HG03139 (cell line): ENCODE measurements at regions not wholly inside any gene's neighbourhood (a gene's known extent, or its start where the extent isn't known, plus 50 kb on each side); places are given as distances from the start of the nearest gene placed in this dataset.

ENCODE experiments used
- ATAC-seq: cut with Tn5 transposase; IDR thresholded peaks from one replicate; pipeline ENCODE4 v1.9.1; 2021; ENCODE audit not compliant: unreplicated experiment

DNA sequence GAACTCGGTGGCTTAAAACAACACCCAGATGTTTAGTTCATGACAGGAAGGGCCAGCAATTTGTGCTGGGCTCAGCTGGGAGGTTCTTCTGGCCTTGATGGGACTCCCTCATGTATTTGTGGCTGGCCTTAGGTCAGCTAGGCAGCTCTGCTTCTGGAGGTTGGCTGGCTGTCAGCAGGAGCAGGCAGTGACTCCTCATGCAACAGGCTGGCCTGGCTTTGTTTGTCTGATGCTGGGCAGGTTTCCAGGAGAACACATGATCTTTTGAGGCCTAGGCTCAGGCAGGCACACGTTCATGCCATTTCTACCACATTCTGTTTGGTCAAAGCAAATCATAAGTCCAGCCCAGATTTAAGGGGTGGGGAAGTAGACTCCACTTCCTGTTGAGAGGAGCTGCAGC, 571.2 kb downstream of the TBC1D22A start:
- ATAC-seq, result no peak

DNA sequence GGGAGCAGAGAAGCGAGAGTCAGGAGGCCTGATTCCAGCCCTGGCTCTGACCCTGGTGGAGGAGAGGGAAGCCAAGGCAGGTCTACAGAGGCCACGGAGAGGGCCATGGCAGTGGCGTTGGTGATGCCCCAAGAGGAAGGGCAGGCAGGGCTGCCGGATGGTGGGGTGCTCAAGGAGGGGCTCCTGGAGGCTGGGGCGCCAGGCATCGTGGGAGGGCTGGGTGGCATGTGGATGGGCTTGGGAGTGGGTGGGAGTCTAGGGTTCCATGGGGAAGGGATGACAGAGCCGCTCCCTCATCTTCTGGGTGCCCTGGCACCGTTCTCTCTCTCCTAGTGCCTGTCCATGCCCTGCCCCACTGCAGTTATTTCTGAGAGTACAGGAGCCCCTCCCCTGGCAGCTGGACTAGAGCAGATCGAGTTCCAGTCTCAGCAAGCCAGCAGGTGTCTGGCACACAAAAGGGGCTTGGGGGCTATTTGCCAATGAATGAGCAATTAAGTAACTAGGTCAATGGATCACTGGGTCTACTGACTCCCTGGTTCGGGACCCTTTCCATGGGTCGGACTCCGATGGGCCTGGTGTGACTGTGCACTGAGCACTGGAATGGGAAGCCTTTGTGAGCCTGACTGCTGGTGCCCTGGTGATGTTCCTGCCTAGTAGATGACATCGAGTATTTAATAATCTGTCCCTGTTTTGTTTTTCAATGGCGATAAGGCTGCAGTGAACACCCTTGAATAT, 570.0 kb downstream of the TBC1D22A start:
- ATAC-seq, result no peak

- ATAC-seq, result no peak
These were observed 569.3 kb downstream of the TBC1D22A start for GRCh38 chr22:47331750-47332149.

DNA sequence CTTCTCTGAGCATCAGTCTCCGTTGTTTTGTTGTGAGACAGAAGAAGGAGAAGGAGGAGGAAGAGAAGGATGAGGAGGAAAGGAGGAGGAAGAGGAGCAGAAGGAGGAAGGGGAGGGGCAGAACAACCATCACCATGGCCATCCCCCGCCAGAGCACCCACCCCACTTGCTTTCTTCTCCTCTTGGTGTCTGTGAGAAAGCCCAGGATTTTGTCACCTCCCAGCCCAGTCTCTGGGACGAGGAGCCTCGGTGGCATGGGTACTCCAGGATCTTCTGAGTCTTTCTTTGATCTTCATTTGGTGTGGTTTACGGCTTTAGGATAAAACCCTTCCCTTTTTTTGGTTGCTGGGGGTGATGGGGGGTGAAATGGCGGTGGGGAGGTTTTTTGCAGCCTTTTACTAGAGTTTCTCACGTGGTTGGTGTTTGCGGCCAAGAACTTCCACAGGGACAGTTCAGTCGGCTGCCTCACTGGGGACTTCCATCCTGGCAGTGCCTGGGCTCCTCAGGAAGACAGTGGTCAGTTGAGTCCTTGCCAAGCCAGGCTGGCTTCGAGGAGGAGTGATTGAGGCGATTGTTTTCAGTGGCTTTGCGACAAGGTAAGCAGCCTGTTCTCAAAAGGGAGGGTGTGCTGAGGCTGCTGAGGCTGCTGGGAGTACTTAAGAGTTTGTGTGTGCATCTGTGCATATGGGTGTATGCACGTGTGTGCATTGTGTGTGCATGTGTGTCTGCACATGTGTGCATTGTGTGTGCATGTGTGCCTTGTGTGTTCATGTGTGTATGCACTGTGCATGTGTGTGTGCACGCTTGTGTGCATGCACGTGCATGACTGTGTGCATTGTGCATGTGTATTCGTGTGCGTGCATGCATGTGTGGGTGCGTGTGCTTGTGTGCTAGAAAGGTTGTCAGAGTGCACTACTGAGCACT, 567.5 kb downstream of the TBC1D22A start:
- no peak for ATAC-seq

GRCh38 chr22:47328550-47329243, 566.2 kb downstream of the TBC1D22A start:
- no peak for ATAC-seq

- no peak for ATAC-seq
These were observed 564.8 kb downstream of the TBC1D22A start for GRCh38 chr22:47327241-47327640.

GRCh38 chr22:47325249-47325648, 562.8 kb downstream of the TBC1D22A start:
- ATAC-seq, result no peak

DNA sequence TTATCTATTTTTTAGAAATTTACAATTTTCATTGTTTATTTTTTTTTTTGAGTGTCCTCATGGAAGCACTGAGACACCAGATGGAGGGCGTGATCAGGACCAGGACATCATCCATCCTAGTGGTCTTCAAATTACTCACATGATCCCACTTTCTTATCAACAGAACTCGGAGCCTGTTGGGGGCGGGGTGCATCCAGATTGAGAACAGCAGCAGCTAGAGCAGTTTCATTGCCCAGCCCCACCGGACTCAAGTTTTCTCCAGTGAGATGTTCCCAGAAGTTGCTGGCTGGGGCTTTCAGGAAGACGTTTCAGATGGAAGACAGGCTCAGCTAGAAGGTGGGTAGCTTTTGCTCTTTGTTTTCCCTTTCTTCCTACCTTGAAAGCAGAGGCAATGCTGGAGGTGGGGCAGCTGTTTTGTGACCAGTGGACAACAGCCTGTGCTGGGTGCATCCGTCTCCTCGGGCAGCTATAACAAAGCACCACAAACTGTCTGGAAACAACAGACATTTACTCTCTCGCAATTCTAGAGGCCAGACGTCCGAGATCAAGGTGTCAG, 562.1 kb downstream of the TBC1D22A start:
- ATAC-seq, result no peak

- no peak for ATAC-seq
These were observed 561.1 kb downstream of the TBC1D22A start for GRCh38 chr22:47323518-47323917.

DNA sequence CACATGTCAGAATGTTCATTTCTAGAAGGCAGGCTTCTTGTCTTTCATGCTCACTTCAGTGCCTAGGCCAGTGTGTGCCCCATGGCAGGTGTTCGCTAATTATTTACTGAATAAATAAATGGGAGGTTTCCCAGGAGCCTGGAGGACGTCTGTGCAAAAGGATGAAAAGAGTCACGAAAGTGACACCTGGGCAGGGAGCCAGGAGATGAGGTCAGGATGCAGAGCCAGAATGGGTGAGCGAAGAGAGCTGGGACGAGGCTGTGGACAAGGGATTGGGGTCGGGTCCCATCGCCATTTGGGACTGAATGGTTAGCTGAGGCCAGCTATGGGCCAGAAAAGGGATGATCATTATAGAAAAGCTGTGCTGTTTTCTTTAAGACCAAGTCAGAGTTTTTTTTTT, 560.4 kb downstream of the TBC1D22A start:
- no peak for ATAC-seq

DNA sequence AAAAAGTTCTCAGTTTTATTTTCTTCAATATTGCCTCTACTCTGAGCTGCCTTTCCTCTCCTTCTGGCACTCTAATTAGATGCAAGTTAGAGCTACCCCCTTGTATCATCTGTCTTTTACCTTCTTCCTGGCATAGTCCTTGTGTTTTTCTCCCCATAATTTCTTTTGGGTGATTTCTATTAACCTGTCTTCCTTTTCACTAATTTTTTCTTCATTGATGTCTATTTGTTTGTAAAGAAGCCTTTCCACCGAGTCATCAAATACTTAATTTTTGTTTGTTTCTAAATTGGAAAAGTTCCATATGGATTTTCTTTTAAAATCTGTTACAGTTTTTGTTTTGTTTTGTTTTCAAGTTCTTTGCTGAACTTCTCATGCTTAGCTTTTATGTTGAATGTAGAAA, 558.1 kb downstream of the TBC1D22A start:
- no peak for ATAC-seq

DNA sequence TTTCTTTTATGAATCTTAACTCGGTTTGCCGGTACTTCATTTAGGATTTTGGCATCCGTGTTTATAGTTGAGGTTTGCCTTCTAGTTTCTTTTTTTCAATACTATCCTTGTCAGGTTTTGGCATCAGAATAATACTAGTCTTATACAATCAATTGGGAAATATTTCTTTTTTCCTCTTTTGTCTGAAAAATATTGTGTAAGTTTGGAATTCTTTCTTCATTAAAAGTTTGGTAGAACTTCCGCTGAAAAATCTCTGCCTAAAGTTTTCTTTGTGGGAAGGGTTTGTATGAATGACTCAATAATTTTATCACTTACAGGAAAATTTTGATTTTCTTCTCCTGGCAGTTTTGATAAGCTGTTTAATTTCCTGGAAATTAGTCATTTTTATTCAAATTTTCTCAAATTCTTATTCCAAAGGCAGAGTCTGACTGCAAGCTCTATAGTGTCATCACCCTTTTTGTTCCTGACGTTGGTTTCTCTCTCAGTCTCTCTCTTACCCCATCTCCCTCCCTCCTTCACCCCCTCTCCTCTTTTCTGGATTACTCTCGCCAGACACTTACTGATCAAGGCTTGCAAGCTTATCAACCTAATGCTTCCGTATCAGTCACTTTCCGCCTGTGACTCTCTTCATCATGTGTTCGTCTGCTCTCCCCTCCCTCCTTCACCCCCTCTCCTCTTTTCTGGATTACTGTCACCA, 555.7 kb downstream of the TBC1D22A start:
- no peak for ATAC-seq

- ATAC-seq, result no peak
These were observed 553.5 kb downstream of the TBC1D22A start for GRCh38 chr22:47315862-47316419.

- ATAC-seq, result no peak
These were observed 548.2 kb downstream of the TBC1D22A start for GRCh38 chr22:47310601-47311000.

DNA sequence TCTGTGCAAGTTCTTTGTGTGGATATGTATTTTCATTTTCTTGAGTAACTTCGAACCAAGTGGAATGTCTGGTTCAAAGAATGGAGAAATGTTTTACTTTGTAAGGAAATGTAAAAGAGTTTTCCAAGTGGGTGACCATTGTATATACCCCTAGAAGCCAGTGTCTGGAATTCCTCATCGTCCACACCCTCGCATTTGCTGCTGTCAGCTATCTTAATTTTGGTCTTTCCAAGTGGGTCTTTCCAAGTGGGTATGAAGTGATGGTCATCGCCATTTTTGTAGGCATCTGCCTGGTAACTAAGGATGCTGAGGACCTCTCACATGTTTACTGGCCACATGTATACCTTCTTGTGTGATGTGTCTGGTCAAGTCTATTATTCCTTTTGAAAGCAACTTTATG, 547.5 kb downstream of the TBC1D22A start:
- no peak for ATAC-seq

- no peak for ATAC-seq
These were observed 547.0 kb downstream of the TBC1D22A start for GRCh38 chr22:47309476-47309875.

DNA sequence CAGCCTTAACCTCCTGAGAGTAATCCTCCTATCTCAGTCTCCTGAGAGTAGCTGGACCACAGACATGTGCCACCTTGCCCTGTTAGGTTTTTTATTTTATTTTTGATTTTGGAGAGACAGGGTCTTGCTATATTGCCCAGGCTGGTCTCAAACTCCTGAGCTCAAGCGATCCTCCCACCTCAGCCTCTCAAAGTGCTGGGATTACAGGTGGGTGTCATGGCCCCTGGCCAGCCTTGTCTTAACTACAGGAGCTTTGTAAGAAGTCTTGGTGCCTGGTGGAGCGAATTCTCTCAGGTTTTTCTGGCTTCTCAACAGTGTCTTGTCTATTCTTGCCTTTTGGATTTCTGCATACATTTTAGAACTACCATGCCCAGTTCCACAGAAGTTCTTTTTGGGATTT, 546.4 kb downstream of the TBC1D22A start:
- ATAC-seq, result no peak

- no peak for ATAC-seq
These were observed 545.4 kb downstream of the TBC1D22A start for GRCh38 chr22:47307822-47308221.

- ATAC-seq, result no peak
These were observed 544.9 kb downstream of the TBC1D22A start for GRCh38 chr22:47307326-47307725.

DNA sequence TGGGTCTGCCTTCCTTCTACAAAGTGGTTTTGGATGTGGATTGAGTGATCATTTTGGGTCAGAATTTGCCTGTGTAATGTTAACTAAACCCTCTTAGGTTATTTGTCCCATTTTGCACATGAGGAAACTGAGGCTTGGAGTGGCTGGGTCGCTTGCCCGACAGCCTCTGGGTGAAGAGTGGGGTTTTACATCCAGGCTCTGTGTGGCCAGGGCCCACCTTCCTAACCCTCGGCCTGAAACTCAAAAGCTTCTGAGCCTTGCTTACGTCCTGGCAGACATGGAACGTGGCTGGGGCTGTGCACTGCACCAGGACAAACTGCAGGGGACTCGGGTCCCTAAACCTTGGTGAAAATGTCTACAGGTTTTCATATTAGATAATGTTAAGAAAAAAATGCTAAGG, 542.4 kb downstream of the TBC1D22A start:
- ATAC-seq, result no peak
